ENCODE measurements at regions not wholly inside any gene's neighbourhood (a gene's known extent, or its start where the extent isn't known, plus 50 kb on each side); places are given as distances from the start of the nearest gene placed in this dataset.

- TF ChIP-seq EP300 (IDR thresholded peaks at IDR 0.05), result no peak
- TF ChIP-seq, protein P1, sequence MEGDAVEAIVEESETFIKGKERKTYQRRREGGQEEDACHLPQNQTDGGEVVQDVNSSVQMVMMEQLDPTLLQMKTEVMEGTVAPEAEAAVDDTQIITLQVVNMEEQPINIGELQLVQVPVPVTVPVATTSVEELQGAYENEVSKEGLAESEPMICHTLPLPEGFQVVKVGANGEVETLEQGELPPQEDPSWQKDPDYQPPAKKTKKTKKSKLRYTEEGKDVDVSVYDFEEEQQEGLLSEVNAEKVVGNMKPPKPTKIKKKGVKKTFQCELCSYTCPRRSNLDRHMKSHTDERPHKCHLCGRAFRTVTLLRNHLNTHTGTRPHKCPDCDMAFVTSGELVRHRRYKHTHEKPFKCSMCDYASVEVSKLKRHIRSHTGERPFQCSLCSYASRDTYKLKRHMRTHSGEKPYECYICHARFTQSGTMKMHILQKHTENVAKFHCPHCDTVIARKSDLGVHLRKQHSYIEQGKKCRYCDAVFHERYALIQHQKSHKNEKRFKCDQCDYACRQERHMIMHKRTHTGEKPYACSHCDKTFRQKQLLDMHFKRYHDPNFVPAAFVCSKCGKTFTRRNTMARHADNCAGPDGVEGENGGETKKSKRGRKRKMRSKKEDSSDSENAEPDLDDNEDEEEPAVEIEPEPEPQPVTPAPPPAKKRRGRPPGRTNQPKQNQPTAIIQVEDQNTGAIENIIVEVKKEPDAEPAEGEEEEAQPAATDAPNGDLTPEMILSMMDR (IDR thresholded peaks at IDR 0.05), result no peak
These were observed 206.0 kb upstream of the SUCLG2 start for GRCh38 chr3:67860429-67860828.

All from tibial nerve (tissue), 4 donors.